ENCODE measurements at regions not wholly inside any gene's neighbourhood (a gene's known extent, or its start where the extent isn't known, plus 50 kb on each side); places are given as distances from the start of the nearest gene placed in this dataset.
"Not testable (repeated sequence)": the region's sequence is repeated elsewhere in the genome, so short reads cannot be mapped to it uniquely, and the experiment has no call there.

- DNase-seq (ENCODE audit: low spot score) = no peak
These were observed 228.6 kb upstream of the ID4 start for GRCh38 chr6:19608546-19608945.

GRCh38 chr6:19609972-19610641, 227.1 kb upstream of the ID4 start:
- no peak for DNase-seq (ENCODE audit: low spot score)

- not testable (repeated sequence) for DNase-seq (ENCODE audit: low spot score)
These were observed 224.3 kb upstream of the ID4 start for GRCh38 chr6:19612672-19613466.

- DNase-seq (ENCODE audit: low spot score) = no peak
These were observed 223.5 kb upstream of the ID4 start for GRCh38 chr6:19613678-19614077.

- DNase-seq (ENCODE audit: low spot score) = no peak
These were observed 221.1 kb upstream of the ID4 start for GRCh38 chr6:19616022-19616421.

- DNase-seq (ENCODE audit: low spot score) = no peak
These were observed 204.9 kb upstream of the ID4 start for GRCh38 chr6:19632230-19632629.

GRCh38 chr6:19632786-19633185, 204.4 kb upstream of the ID4 start:
- DNase-seq (ENCODE audit: low spot score) = no peak

GRCh38 chr6:19635728-19636127, 201.4 kb upstream of the ID4 start:
- no peak for DNase-seq (ENCODE audit: low spot score)

GRCh38 chr6:19637010-19637409, 200.2 kb upstream of the ID4 start:
- no peak for DNase-seq (ENCODE audit: low spot score)

- DNase-seq (ENCODE audit: low spot score) = no peak
These were observed 198.2 kb upstream of the ID4 start for GRCh38 chr6:19638931-19639330.

GRCh38 chr6:19643287-19643686, 193.9 kb upstream of the ID4 start:
- no peak for DNase-seq (ENCODE audit: low spot score)

- DNase-seq (ENCODE audit: low spot score) = no peak
These were observed 193.5 kb upstream of the ID4 start for GRCh38 chr6:19643713-19644112.

- DNase-seq (ENCODE audit: low spot score) = no peak
These were observed 181.4 kb upstream of the ID4 start for GRCh38 chr6:19655744-19656143.

- no peak for DNase-seq (ENCODE audit: low spot score)
These were observed 176.9 kb upstream of the ID4 start for GRCh38 chr6:19660123-19660910.

- DNase-seq (ENCODE audit: low spot score) = no peak
These were observed 174.3 kb upstream of the ID4 start for GRCh38 chr6:19662911-19663310.

GRCh38 chr6:19663479-19663878, 173.7 kb upstream of the ID4 start:
- DNase-seq (ENCODE audit: low spot score) = no peak

GRCh38 chr6:19664050-19664449, 173.1 kb upstream of the ID4 start:
- DNase-seq (ENCODE audit: low spot score) = no peak

- DNase-seq (ENCODE audit: low spot score) = no peak
These were observed 172.1 kb upstream of the ID4 start for GRCh38 chr6:19664878-19665612.

GRCh38 chr6:19665613-19665909, 171.6 kb upstream of the ID4 start:
- no peak for DNase-seq (ENCODE audit: low spot score)

- DNase-seq (ENCODE audit: low spot score) = no peak
These were observed 168.5 kb upstream of the ID4 start for GRCh38 chr6:19668710-19669109.

- DNase-seq (ENCODE audit: low spot score) = no peak
These were observed 168.0 kb upstream of the ID4 start for GRCh38 chr6:19669206-19669605.

- DNase-seq (ENCODE audit: low spot score) = no peak
These were observed 154.3 kb upstream of the ID4 start for GRCh38 chr6:19682859-19683258.

Measured in NAMALWA (cell line).